ENCODE measurements at regions not wholly inside any gene's neighbourhood (a gene's known extent, or its start where the extent isn't known, plus 50 kb on each side); places are given as distances from the start of the nearest gene placed in this dataset.

DNA sequence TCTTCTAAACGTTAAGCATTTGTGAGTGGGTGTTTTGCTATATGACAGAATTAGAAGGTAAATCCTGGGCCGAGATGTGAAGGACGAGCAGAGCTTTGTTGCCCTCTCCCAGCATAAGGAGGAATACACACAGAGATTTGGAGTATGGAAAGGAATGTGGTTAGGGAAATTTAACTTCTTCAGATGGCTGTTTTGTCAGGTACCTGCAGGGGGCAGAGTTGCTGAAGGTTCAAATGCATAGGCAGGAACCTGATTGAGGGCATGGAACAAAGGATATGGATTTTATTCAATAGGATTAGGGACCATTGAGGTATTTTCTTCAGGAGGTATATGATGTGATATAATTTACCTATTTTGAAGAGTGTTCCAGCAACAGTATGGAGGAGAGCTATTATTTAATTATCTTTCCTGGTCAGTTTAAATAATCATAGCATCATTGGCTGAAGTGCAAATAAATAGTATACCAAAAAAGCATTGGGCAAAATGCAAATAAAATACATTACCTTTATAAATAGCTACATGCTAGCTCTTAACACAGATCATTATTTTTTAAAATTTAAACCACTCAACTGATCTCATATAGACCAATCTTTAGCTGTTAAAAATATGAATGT lies 143.6 kb downstream of the SLIT2 start:
- TF ChIP-seq POLR2AphosphoS5 (IDR thresholded peaks at IDR 0.05; ENCODE audit: insufficient read depth, low read depth, low read length) (no peak), POLR2A (IDR thresholded peaks at IDR 0.05; ENCODE audit: low read depth, low read length) (no peak), GATA2 (IDR thresholded peaks at IDR 0.05; ENCODE audit: insufficient read depth, insufficient read length, low read depth, low read length) (no peak), EZH2 (IDR thresholded peaks at IDR 0.05; ENCODE audit: borderline replicate concordance, low read depth, low read length, severe bottlenecking) (no peak), MYC (IDR thresholded peaks at IDR 0.05; ENCODE audit: low read depth, low read length) (no peak), FOS (IDR thresholded peaks at IDR 0.05; ENCODE audit: borderline replicate concordance, insufficient read depth, low read length) (no peak), JUN (IDR thresholded peaks at IDR 0.05; ENCODE audit: borderline replicate concordance, insufficient read depth, insufficient read length, low read depth) (no peak)
- TF ChIP-seq, protein P1, sequence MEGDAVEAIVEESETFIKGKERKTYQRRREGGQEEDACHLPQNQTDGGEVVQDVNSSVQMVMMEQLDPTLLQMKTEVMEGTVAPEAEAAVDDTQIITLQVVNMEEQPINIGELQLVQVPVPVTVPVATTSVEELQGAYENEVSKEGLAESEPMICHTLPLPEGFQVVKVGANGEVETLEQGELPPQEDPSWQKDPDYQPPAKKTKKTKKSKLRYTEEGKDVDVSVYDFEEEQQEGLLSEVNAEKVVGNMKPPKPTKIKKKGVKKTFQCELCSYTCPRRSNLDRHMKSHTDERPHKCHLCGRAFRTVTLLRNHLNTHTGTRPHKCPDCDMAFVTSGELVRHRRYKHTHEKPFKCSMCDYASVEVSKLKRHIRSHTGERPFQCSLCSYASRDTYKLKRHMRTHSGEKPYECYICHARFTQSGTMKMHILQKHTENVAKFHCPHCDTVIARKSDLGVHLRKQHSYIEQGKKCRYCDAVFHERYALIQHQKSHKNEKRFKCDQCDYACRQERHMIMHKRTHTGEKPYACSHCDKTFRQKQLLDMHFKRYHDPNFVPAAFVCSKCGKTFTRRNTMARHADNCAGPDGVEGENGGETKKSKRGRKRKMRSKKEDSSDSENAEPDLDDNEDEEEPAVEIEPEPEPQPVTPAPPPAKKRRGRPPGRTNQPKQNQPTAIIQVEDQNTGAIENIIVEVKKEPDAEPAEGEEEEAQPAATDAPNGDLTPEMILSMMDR (IDR thresholded peaks at IDR 0.05; ENCODE audit: extremely low read depth in 1 of 2, insufficient read depth in 1 of 2, low read depth in 1 of 2, low read length in 2 of 2), result peak; percentile 56 to 62

All from endothelial cell of umbilical vein (primary cell).